Osteocyte (in vitro differentiated cells): ENCODE measurements at regions not wholly inside any gene's neighbourhood (a gene's known extent, or its start where the extent isn't known, plus 50 kb on each side); places are given as distances from the start of the nearest gene placed in this dataset.

Experiments used
- DNase-seq: peaks from one replicate; pipeline ENCODE4 v3.0.0; 2021; ENCODE audit warnings: mixed read lengths; ENCODE audit not compliant: unreplicated experiment; ENCODE audit errors: extremely low spot score
- H3K27ac Mint-ChIP-seq: one replicate; pipeline ENCODE4 v1.8.0; 2021; ENCODE audit warnings: mild to moderate bottlenecking, mixed read lengths; ENCODE audit not compliant: unreplicated experiment
- H3K27me3 Mint-ChIP-seq: one replicate; pipeline ENCODE4 v1.8.0; 2021; ENCODE audit warnings: mixed read lengths; ENCODE audit not compliant: unreplicated experiment
- H3K36me3 Mint-ChIP-seq: one replicate; pipeline ENCODE4 v1.8.0; 2021; ENCODE audit warnings: mixed read lengths; ENCODE audit not compliant: unreplicated experiment
- H3K4me1 Mint-ChIP-seq: one replicate; pipeline ENCODE4 v1.8.0; 2021; ENCODE audit warnings: mixed read lengths; ENCODE audit not compliant: unreplicated experiment
- H3K4me3 Mint-ChIP-seq: one replicate; pipeline ENCODE4 v1.8.0; 2021; ENCODE audit warnings: mild to moderate bottlenecking, moderate library complexity, mixed read lengths; ENCODE audit not compliant: unreplicated experiment
- H3K9me3 Mint-ChIP-seq: one replicate; pipeline ENCODE4 v1.8.0; 2021; ENCODE audit warnings: mixed read lengths; ENCODE audit not compliant: unreplicated experiment
- CTCF ChIP-seq: fragments of 200-600 bp; sonication (generic); IDR thresholded peaks from 2 replicates; pipeline ENCODE4 v1.5.0; 2021; ENCODE audit warnings: antibody characterized with exemption, mild to moderate bottlenecking, moderate library complexity

DNA sequence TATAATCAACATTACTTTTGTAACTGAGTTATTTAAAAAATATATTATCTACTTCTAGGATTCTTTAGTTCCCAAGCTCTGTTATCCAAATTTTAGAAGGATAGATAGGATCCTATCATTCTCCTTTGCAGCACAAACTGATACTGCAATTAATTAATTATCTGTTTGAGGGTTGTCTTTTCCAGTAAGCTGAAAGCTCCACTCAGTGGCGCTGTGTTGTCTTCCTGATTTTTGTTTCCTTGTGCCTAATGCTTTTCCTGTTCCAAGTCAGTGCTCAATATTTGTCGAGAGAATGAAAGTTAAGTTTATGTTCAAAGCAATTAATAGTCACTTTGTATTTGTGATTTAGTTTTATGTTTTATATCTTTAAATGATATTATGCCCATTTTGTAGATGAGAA is 107.4 kb upstream of the ANK2 start:
- Mint-ChIP-seq H3K4me1 (no peaks in the 10 kb centered on the region), H3K27me3 (peaks cover 32% of the 10 kb centered on the region), H3K36me3 (no peaks in the 10 kb centered on the region), H3K4me3 (no peak overlapping the region), H3K27ac (no peak overlapping the region), H3K9me3 (no peaks in the 10 kb centered on the region)
- DNase-seq = no peak
- TF ChIP-seq CTCF = no peak

DNA sequence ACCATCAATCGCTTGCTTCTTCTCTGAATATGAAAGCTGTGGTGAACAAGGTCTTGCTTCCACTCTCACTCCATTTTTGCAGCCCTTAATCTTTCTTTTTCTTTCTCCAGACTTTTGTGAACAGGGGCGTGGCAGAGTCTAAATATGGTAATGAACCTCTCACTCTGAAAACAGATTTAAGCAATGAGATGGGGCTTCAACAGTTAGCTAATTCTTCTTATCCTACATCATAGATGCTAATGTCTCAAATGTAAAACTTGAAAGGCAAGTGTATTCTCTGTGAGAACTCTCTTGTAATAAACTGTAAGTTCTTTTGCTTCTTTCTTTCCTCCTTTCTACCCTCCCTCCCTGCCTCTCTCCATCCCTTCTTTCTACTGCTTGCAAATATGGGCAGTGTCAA is 106.5 kb upstream of the ANK2 start:
- H3K27ac Mint-ChIP-seq = no peak overlapping the region
- H3K9me3 Mint-ChIP-seq = no peaks in the 10 kb centered on the region
- H3K27me3 Mint-ChIP-seq = peaks cover 37% of the 10 kb centered on the region

GRCh38 chr4:112944006-112944405 is 105.4 kb upstream of the ANK2 start:
- Mint-ChIP-seq H3K27me3 (peaks cover 41% of the 10 kb centered on the region), H3K36me3 (no peaks in the 10 kb centered on the region), H3K27ac (no peak overlapping the region), H3K9me3 (no peaks in the 10 kb centered on the region), H3K4me3 (no peak overlapping the region), H3K4me1 (no peaks in the 10 kb centered on the region)
- no peak for DNase-seq
- TF ChIP-seq CTCF = no peak

More for the DNA sequence above, 106.5 kb upstream of the ANK2 start:
- TF ChIP-seq CTCF = no peak
- Mint-ChIP-seq H3K36me3 (no peaks in the 10 kb centered on the region), H3K4me3 (no peak overlapping the region), H3K4me1 (no peaks in the 10 kb centered on the region)
- no peak for DNase-seq

GRCh38 chr4:112946127-112946526 is 103.3 kb upstream of the ANK2 start:
- Mint-ChIP-seq H3K36me3 (no peaks in the 10 kb centered on the region), H3K9me3 (no peaks in the 10 kb centered on the region), H3K27ac (no peak overlapping the region), H3K4me1 (no peaks in the 10 kb centered on the region), H3K4me3 (no peak overlapping the region), H3K27me3 (peaks cover 41% of the 10 kb centered on the region)
- TF ChIP-seq CTCF = no peak
- DNase-seq = no peak

DNA sequence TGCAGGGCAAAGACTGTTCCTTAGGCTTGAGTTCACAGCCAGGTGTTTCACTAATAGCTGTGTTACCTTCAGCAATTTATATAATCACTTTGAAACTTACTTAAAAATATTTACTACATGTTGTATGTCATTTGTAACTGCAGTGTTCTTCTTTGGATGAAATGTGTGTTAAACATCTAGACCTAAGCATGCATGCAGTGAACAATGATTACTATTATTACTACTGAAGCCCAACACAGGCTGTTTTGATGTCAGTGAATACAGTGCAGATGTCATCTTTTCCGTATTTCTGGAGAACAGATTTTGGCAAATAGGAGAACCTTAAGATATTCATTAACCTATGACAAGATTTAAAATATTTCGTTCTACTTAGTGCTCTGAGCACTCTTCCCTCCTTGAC is 101.8 kb upstream of the ANK2 start:
- Mint-ChIP-seq H3K36me3 (no peaks in the 10 kb centered on the region), H3K27ac (no peak overlapping the region), H3K27me3 (peaks cover 39% of the 10 kb centered on the region), H3K9me3 (no peaks in the 10 kb centered on the region), H3K4me3 (no peak overlapping the region), H3K4me1 (no peaks in the 10 kb centered on the region)
- TF ChIP-seq CTCF = no peak
- no peak for DNase-seq
